Heart right ventricle (tissue), 16 donors: ENCODE measurements at regions not wholly inside any gene's neighbourhood (a gene's known extent, or its start where the extent isn't known, plus 50 kb on each side); places are given as distances from the start of the nearest gene placed in this dataset.

ENCODE experiments used
- ATAC-seq, 8 donors: fragments of 200-7000 bp; cut with Tn5 transposase; one replicate each; pipeline ENCODE4 v1.9.1; 2020; ENCODE audit warnings: mild to moderate bottlenecking in 8 of 8, moderate library complexity in 8 of 8, moderate number of reproducible peaks in 1 of 8
- DNase-seq, 2 donors: peaks; one replicate each; pipeline ENCODE4 v3.0.0-alpha.2; 2020
- H3K27ac ChIP-seq, 10 donors: fragments of 200-600 bp; sonication (generic) in 2 of 10; one replicate each; pipeline versions ENCODE4 v1.5.0 to v1.8.0; 2020 to 2022; ENCODE audit warnings: mild to moderate bottlenecking in 3 of 10
- H3K27me3 ChIP-seq, 7 donors: fragments of 200-600 bp; one replicate each; pipeline ENCODE4 v1.8.0; 2021 to 2022; ENCODE audit warnings: mild to moderate bottlenecking in 2 of 7
- H3K36me3 ChIP-seq, 9 donors: fragments of 200-600 bp; sonication (generic) in 1 of 9; one replicate each; pipeline versions ENCODE4 v1.5.0 to v1.8.0; 2020 to 2022; ENCODE audit warnings: mild to moderate bottlenecking in 2 of 9
- H3K4me1 ChIP-seq, 9 donors: fragments of 200-600 bp; sonication (generic) in 1 of 9; one replicate each; pipeline versions ENCODE4 v1.5.0 to v1.8.0; 2020 to 2022; ENCODE audit warnings: mild to moderate bottlenecking in 4 of 9
- H3K4me3 ChIP-seq, 10 donors: fragments of 200-600 bp; sonication (generic) in 2 of 10; one replicate each; pipeline versions ENCODE4 v1.5.0 to v1.8.0; 2020 to 2022; ENCODE audit warnings: mild to moderate bottlenecking in 7 of 10, moderate library complexity in 2 of 10
- H3K9me3 ChIP-seq, 11 donors: fragments of 200-600 bp in 10 of 11; sonication (generic) in 2 of 11; one replicate each; pipeline versions ENCODE4 v1.5.0 to v1.8.0; 2013 to 2022; ENCODE audit warnings: mild to moderate bottlenecking in 2 of 11, control low read depth in 1 of 11, moderate library complexity in 1 of 11
- WGBS, 2 donors: extraction: QIAGEN DNeasy Blood & Tissue Kit; methylation state at CpG; one replicate each; pipeline ENCODE4 v1.1.7; 2013; ENCODE audit warnings: inconsistent platforms in 1 of 2; 5-methylcytosine and 5-hydroxymethylcytosine counted together
- intact Hi-C, 10 donors: fragments of 100-400 bp; cut with DNase I; formaldehyde crosslinking; loops; one replicate each; pipeline versions ENCODE4 v1.11.1 to v1.14.2; 2022
- TF ChIP-seq, protein P1 (sequence below), 9 donors: fragments of 200-600 bp; sonication (generic) in 2 of 9; IDR thresholded peaks; one replicate each; pipeline versions ENCODE4 v1.5.0 to v1.8.0; 2021 to 2022; ENCODE audit warnings: antibody characterized with exemption in 9 of 9, mild to moderate bottlenecking in 5 of 9, moderate library complexity in 1 of 9
- donor health status: Arrhythmogenic right ventricular cardiomyopathy.
- donor health status: ischemic (EF 13 %, LVEDD 7.1; RV severe dilation, severe dysfunction).
- donor health status: healthy with polysubstance abuse.
- donor health status: DM: no; HTN: yes; CAD: no.
- donor health status: DM: no; HTN: no; CAD: no.
- donor health status: ischemic (EF 25% LVEDD 6.9; RV normal size, moderate dysfunction).
- donor health status: ischemic (EF 25% LVEDD 5.7; RV mildly dilated, moderate dysfunction).
- donor health status: healthy.
- donor health status: DM: yes; HTN: yes; CAD: no.
- donor health status: Ischemic cardiomyopathy.
- donor health status: ischemic (EF 35%, LVEDD 5.7; RV mildly dilated, moderate dysfunction).
- donor health status: nonischemic (EF 11% LVEDD 7.7; RV severe dilation, severe dysfunction).
- donor health status: DM: yes; HTN: yes; CAD: no.
- donor health status: PGD.
- donor health status: ischemic (EF 29% LVEDD 5.4; RV normal size, mild dysfunction).
- donor health status: nonischemic (EF 23%, LVEDD 6.1; RV moderate dilation, normal function).

DNA sequence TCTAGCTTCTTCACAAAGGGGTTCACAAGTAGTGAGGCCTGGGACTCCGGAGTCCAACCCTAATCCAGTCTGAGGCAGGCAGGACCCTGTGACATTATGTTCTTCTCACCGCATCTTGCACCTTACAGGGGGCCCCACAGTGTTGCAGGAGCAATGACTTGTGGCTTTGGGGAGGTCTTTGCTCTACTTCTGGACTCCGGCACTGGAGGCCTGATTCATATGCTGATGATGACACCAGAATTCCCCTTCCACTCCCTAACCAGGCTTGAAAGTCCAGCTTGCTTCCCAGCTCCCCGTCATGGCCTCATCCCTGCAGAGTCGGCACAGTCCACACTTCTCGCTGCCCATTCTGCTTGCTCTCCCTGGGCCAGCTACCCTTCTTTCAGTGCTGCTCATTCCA, 96.3 kb upstream of the SLC44A3 start:
- no peak overlapping the region for H3K27ac ChIP-seq
- no peaks in the 10 kb centered on the region for H3K27me3 ChIP-seq
- no peaks in the 10 kb centered on the region for H3K9me3 ChIP-seq
- intact Hi-C loops: no loop called here
- DNase-seq (no peak), ATAC-seq (peak in 1 of 8 donors; percentile 21)
- no peaks in the 10 kb centered on the region for H3K36me3 ChIP-seq
- H3K4me3 ChIP-seq: no peak overlapping the region
- TF ChIP-seq, protein P1, sequence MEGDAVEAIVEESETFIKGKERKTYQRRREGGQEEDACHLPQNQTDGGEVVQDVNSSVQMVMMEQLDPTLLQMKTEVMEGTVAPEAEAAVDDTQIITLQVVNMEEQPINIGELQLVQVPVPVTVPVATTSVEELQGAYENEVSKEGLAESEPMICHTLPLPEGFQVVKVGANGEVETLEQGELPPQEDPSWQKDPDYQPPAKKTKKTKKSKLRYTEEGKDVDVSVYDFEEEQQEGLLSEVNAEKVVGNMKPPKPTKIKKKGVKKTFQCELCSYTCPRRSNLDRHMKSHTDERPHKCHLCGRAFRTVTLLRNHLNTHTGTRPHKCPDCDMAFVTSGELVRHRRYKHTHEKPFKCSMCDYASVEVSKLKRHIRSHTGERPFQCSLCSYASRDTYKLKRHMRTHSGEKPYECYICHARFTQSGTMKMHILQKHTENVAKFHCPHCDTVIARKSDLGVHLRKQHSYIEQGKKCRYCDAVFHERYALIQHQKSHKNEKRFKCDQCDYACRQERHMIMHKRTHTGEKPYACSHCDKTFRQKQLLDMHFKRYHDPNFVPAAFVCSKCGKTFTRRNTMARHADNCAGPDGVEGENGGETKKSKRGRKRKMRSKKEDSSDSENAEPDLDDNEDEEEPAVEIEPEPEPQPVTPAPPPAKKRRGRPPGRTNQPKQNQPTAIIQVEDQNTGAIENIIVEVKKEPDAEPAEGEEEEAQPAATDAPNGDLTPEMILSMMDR (IDR thresholded peaks at IDR 0.05): no peak
- H3K4me1 ChIP-seq: peaks cover 0 to 58% (median 3%) of the 10 kb centered on the region in 9 donors
- whole genome bisulfite sequencing, 2 donors: 92 to 97% methylated on average over 6 of the region's 6 CpGs

DNA sequence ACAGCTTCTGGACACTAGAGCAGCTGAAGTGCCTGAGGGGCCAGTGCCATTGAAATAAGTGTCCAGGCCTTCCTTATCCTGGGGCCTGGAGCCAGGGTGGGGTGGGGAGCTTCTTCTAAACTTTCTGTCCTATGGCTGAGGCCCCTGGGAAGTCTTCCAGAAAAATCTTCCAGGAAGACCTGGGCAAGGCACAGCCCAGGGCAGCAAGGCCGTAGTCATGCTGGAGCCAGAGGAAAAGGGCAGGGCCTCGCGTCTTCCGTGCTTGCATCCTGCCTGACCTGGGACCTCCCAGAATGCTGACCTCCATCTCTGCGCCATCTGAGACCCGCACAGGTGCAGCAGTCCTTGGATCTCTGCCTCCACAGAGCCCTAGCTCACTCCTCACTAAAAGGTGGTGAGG, 96.7 kb upstream of the SLC44A3 start:
- Histone ChIP-seq H3K9me3 (no peaks in the 10 kb centered on the region), H3K4me1 (peaks cover 0 to 54% (median 0%) of the 10 kb centered on the region in 9 donors), H3K36me3 (no peaks in the 10 kb centered on the region), H3K4me3 (no peak overlapping the region), H3K27ac (no peak overlapping the region), H3K27me3 (no peaks in the 10 kb centered on the region)
- ATAC-seq: peak in 3 of 8 donors; percentile 9 to 25 (median 21)
- intact Hi-C loops: no loop called here
- DNase-seq: no peak
- WGBS, 2 donors: 66 to 69% methylated on average over 6 of the region's 6 CpGs
- TF ChIP-seq, protein P1 (IDR thresholded peaks at IDR 0.05): no peak

DNA sequence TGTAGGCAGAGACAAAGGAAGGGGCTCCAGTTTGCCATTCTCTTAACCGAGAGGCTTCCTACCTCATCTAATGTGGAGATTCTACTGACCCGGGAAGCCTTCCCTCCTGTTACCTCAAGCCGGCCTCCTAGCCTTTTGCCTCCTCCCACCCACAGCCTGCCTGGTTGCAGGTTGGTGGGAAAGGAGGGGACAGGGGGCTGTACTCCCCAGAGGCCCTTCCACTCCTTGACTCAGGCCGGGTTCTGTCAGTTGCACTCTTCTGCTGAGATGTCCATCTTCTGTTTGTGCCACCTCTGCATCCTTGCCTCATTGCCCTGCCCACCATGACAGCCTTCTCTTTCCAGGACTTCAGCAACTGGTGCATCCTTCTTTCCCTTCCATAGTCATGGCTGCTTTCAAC, 98.0 kb upstream of the SLC44A3 start:
- DNase-seq (no peak), ATAC-seq (no peak)
- no peaks in the 10 kb centered on the region for H3K9me3 ChIP-seq
- TF ChIP-seq, protein P1 (IDR thresholded peaks at IDR 0.05): no peak
- intact Hi-C loops: no loop called here
- H3K4me1 ChIP-seq: peaks cover 0 to 44% (median 0%) of the 10 kb centered on the region in 9 donors
- no peak overlapping the region for H3K4me3 ChIP-seq
- H3K27ac ChIP-seq: peak overlapping the region in 1 of 10 donors; percentile 81
- 92 to 93% methylated on average over 4 of the region's 4 CpGs for WGBS, 2 donors
- no peaks in the 10 kb centered on the region for H3K36me3 ChIP-seq
- no peaks in the 10 kb centered on the region for H3K27me3 ChIP-seq

DNA sequence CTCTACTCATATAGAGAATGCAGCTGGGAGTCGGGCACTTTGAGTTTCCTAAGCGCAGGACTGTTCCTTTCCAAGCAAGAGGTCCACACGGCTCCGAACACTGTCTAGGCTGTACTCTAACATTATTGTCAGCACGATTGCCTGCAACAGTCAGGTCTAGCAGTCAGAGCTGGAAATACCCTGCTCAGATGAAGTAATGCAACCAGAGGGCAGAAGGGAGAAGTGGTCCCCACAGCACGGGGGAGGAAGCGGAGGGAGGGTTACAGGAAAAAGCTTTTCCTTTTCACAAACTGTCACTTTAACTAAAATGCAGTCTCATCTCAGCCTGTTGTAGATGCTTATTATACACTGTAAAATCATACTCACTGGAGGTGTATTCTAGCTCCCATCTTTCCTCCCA, 98.9 kb upstream of the SLC44A3 start:
- TF ChIP-seq, protein P1 (IDR thresholded peaks at IDR 0.05): no peak
- H3K9me3 ChIP-seq: no peaks in the 10 kb centered on the region

More for the DNA sequence above, 98.9 kb upstream of the SLC44A3 start:
- Histone ChIP-seq H3K36me3 (no peaks in the 10 kb centered on the region), H3K27ac (peak overlapping the region in 1 of 10 donors; percentile 81), H3K4me1 (peaks cover 0 to 50% (median 0%) of the 10 kb centered on the region in 9 donors), H3K27me3 (no peaks in the 10 kb centered on the region), H3K4me3 (no peak overlapping the region)
- DNase-seq (no peak), ATAC-seq (peak in 6 of 8 donors; percentile 34 to 59 (median 50))
- 78 to 82% methylated on average over 7 of the region's 7 CpGs for WGBS, 2 donors
- intact Hi-C loops: no loop called here
